ENCODE measurements at regions not wholly inside any gene's neighbourhood (a gene's known extent, or its start where the extent isn't known, plus 50 kb on each side); places are given as distances from the start of the nearest gene placed in this dataset.
A peak's percentile ranks its signal among the peaks of the same experiment; 100 is the strongest.

DNA sequence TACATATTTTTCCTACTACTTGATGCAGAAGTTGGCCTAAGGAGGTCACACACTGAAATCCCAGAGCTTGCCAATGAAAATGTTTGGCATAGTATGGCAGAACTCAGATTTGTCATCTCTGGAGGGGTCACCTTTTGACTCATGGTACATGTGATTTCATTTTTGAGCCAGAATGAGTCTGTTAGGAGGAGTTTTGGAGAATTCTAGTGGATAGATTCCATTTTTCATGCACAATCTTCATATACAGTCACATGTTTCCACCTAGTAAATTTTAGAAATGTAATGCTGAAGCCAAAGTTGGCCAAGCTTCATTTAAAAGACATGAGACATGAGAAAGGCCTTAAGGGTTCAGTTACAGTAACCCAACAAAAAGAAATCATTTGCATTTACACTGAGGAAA lies 97.8 kb upstream of the IGSF10 start:
- Mint-ChIP-seq H3K4me3 (ENCODE audit: unreplicated experiment) (no peak overlapping the region), H3K9me3 (ENCODE audit: low read depth) (no peaks in the 10 kb centered on the region), H3K27me3 (ENCODE audit: low read depth) (no peaks in the 10 kb centered on the region), H3K4me1 (ENCODE audit: low read depth) (peaks cover 17% of the 10 kb centered on the region), H3K27ac (ENCODE audit: unreplicated experiment) (peak overlapping the region; percentile 53), H3K36me3 (ENCODE audit: low read depth) (no peaks in the 10 kb centered on the region)
- TF ChIP-seq, protein P1, sequence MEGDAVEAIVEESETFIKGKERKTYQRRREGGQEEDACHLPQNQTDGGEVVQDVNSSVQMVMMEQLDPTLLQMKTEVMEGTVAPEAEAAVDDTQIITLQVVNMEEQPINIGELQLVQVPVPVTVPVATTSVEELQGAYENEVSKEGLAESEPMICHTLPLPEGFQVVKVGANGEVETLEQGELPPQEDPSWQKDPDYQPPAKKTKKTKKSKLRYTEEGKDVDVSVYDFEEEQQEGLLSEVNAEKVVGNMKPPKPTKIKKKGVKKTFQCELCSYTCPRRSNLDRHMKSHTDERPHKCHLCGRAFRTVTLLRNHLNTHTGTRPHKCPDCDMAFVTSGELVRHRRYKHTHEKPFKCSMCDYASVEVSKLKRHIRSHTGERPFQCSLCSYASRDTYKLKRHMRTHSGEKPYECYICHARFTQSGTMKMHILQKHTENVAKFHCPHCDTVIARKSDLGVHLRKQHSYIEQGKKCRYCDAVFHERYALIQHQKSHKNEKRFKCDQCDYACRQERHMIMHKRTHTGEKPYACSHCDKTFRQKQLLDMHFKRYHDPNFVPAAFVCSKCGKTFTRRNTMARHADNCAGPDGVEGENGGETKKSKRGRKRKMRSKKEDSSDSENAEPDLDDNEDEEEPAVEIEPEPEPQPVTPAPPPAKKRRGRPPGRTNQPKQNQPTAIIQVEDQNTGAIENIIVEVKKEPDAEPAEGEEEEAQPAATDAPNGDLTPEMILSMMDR (IDR thresholded peaks at IDR 0.05), result no peak
- no peak for DNase-seq (ENCODE audit: low spot score)

DNA sequence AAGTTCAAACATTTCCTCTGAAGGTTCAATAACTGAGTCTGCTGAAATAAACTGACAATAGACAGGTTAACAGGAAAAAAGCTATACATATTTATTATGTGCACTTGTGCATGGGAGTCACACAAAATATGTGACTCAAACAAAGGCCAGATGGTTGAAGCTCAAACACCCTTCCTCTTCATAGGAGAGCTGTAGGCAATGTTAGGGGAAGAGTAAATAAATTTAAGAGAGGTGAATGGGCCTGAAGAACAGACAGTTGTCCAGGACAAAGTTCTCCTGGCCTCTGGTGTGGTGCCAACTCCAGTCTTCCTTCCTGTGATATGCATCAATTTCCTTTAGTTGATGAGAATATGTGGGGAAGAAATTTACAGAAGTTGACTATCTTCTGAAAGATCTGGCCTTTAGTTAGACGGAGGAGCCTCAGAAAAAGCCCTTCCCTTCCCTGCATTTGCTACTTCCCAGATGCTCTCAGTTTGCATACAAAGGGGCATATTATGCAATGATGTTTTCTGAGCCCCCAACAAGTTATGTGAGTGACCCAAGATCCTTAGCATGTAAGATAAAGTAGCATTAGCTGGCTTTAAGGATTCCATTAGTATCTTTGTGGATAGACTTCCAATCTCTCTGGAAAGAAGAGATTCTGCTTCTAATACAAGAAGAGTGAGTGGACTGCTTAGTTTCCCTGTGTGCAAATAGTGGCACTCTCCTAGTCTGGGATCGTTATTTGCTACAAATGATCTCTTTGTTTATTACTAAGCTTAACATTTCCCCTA lies 96.4 kb upstream of the IGSF10 start:
- Mint-ChIP-seq H3K9me3 (ENCODE audit: low read depth) (no peaks in the 10 kb centered on the region), H3K27me3 (ENCODE audit: low read depth) (no peaks in the 10 kb centered on the region), H3K27ac (ENCODE audit: unreplicated experiment) (no peak overlapping the region), H3K4me3 (ENCODE audit: unreplicated experiment) (no peak overlapping the region), H3K4me1 (ENCODE audit: low read depth) (peaks cover 22% of the 10 kb centered on the region), H3K36me3 (ENCODE audit: low read depth) (no peaks in the 10 kb centered on the region)
- DNase-seq (ENCODE audit: low spot score), result no peak
- TF ChIP-seq, protein P1 (IDR thresholded peaks at IDR 0.05), result no peak

- DNase-seq (ENCODE audit: low spot score), result no peak
- Mint-ChIP-seq H3K27ac (ENCODE audit: unreplicated experiment) (no peak overlapping the region), H3K4me3 (ENCODE audit: unreplicated experiment) (no peak overlapping the region), H3K9me3 (ENCODE audit: low read depth) (no peaks in the 10 kb centered on the region), H3K27me3 (ENCODE audit: low read depth) (no peaks in the 10 kb centered on the region), H3K36me3 (ENCODE audit: low read depth) (no peaks in the 10 kb centered on the region), H3K4me1 (ENCODE audit: low read depth) (peaks cover 25% of the 10 kb centered on the region)
- TF ChIP-seq, protein P1 (IDR thresholded peaks at IDR 0.05), result no peak
Observed at GRCh38 chr3:151556596-151556995, 95.7 kb upstream of the IGSF10 start.

DNA sequence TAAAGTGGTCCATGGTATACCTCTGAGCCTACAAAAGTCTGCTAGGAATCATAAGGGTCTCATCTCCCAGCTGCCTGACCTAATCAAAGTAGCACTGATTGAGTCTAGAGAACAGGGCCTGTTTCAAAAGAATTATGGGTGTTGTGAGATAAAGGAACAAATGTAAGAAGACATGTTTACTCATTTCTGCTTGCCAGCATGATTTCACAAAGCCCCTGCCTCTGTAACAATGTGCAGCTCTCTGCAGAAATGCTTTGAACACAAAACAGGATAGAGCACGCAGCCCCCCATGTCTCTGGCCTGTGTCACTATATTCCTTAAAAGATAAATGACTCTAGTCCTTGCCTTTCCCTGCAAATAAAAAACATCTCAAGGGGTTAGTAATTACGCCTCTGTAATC lies 94.7 kb upstream of the IGSF10 start:
- Mint-ChIP-seq H3K27ac (ENCODE audit: unreplicated experiment) (no peak overlapping the region), H3K4me3 (ENCODE audit: unreplicated experiment) (no peak overlapping the region), H3K9me3 (ENCODE audit: low read depth) (no peaks in the 10 kb centered on the region), H3K36me3 (ENCODE audit: low read depth) (no peaks in the 10 kb centered on the region), H3K4me1 (ENCODE audit: low read depth) (peaks cover 25% of the 10 kb centered on the region), H3K27me3 (ENCODE audit: low read depth) (no peaks in the 10 kb centered on the region)
- TF ChIP-seq, protein P1 (IDR thresholded peaks at IDR 0.05), result no peak
- no peak for DNase-seq (ENCODE audit: low spot score)

DNA sequence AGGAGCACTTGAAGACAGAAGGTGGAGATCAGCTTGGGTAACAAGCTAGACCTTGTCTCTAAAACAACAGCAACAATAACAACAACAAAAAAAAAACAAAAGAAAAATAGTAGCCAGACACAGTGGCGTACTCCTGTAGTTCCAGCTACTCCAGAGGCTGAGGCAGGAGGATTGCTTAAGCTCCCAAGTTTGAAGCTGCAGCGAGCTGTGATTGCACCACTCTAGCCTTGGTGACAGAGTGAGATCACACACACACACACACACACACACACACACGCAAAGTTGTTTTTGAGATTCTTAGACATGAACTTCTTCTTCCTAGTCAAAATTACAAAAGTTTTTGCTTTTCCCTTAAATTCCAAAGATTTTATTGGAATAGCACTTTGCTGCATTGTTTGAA lies 93.0 kb upstream of the IGSF10 start:
- no peaks in the 10 kb centered on the region for H3K27me3 Mint-ChIP-seq (ENCODE audit: low read depth)
- TF ChIP-seq, protein P1 (IDR thresholded peaks at IDR 0.05), result no peak
- H3K9me3 Mint-ChIP-seq (ENCODE audit: low read depth), result no peaks in the 10 kb centered on the region
- H3K4me1 Mint-ChIP-seq (ENCODE audit: low read depth), result peaks cover 24% of the 10 kb centered on the region
- no peak for DNase-seq (ENCODE audit: low spot score)
- H3K36me3 Mint-ChIP-seq (ENCODE audit: low read depth), result no peaks in the 10 kb centered on the region
- no peak overlapping the region for H3K27ac Mint-ChIP-seq (ENCODE audit: unreplicated experiment)
- no peak overlapping the region for H3K4me3 Mint-ChIP-seq (ENCODE audit: unreplicated experiment)
